H1 (cell line): ENCODE measurements at regions not wholly inside any gene's neighbourhood (a gene's known extent, or its start where the extent isn't known, plus 50 kb on each side); places are given as distances from the start of the nearest gene placed in this dataset.
A peak's percentile ranks its signal among the peaks of the same experiment; 100 is the strongest.

Source experiments
- CTCF ChIA-PET: fragments of 300-600 bp; sonication (Branson Sonifier 250); formaldehyde crosslinking; loops from one replicate; lab custom pipeline; 2021; ENCODE audit not compliant: partially characterized antibody; lab: Charles Lee
- POLR2A ChIA-PET: fragments of 300-600 bp; sonication (Branson Sonifier 250); formaldehyde crosslinking; loops from one replicate; lab custom pipeline; 2021; ENCODE audit warnings: inconsistent platforms; ENCODE audit not compliant: partially characterized antibody; lab: Charles Lee
- DNase-seq, 2 experiments: peaks; one replicate each; pipeline versions ENCODE4 v3.0.0 to v3.0.0-alpha.2; 2010 to 2022; ENCODE audit warnings: low spot score in 2 of 2, low read depth in 1 of 2, mixed read lengths in 1 of 2
- FAIRE-seq: peaks from 2 replicates; lab custom pipeline; 2011; peaks lifted over from hg19 to GRCh38; lab: Jason Lieb, UNC
- H2AFZ ChIP-seq: 2 replicates; pipeline ENCODE4 v1.8.1; 2012; ENCODE audit warnings: low read length, inconsistent platforms
- H2AK5ac ChIP-seq: 2 replicates; pipeline ENCODE4 v1.6.1; 2013; ENCODE audit warnings: low read depth, low read length
- H2BK120ac ChIP-seq: replicated peaks from 2 replicates; pipeline ENCODE3; 2013; ENCODE audit warnings: low read depth, low read length, inconsistent platforms
- H2BK12ac ChIP-seq: 2 replicates; pipeline ENCODE4 v1.6.1; 2013; ENCODE audit warnings: low read depth, low read length
- H2BK15ac ChIP-seq: 2 replicates; pipeline ENCODE4 v1.6.1; 2013; ENCODE audit warnings: low read length
- H2BK20ac ChIP-seq: 2 replicates; pipeline ENCODE4 v1.6.1; 2013; ENCODE audit warnings: low read length
- H2BK5ac ChIP-seq: 2 replicates; pipeline ENCODE4 v1.6.1; 2013; ENCODE audit warnings: low read depth, low read length
- H3K14ac ChIP-seq: 2 replicates; pipeline ENCODE4 v1.6.1; 2013; ENCODE audit warnings: inconsistent platforms; ENCODE audit not compliant: insufficient read length
- H3K18ac ChIP-seq: 2 replicates; pipeline ENCODE4 v1.6.1; 2013; ENCODE audit warnings: low read length; ENCODE audit errors: extremely low read depth
- H3K23ac ChIP-seq: 2 replicates; pipeline ENCODE4 v1.6.1; 2013; ENCODE audit warnings: inconsistent platforms; ENCODE audit not compliant: insufficient read length
- H3K23me2 ChIP-seq: 2 replicates; pipeline ENCODE4 v1.6.1; 2013; ENCODE audit warnings: low read depth, low read length
- H3K27ac ChIP-seq: 2 replicates; pipeline ENCODE4 v1.6.1; 2011; ENCODE audit warnings: low read depth, low read length, inconsistent platforms
- H3K27me3 ChIP-seq, 4 experiments: replicated peaks in 1 of 4; 1 replicate in 1 of 4; 2 replicates in 3 of 4; pipeline versions ENCODE4 v1.6.1 to v1.8.1; 2011 to 2013; ENCODE audit warnings: low read length in 3 of 4, mild to moderate bottlenecking in 3 of 4, inconsistent platforms in 2 of 4, mixed read lengths in 2 of 4, moderate library complexity in 1 of 4; ENCODE audit not compliant: control insufficient read depth in 3 of 4, insufficient read depth in 3 of 4; ENCODE audit errors: extremely low read depth in 1 of 4
- H3K36me3 ChIP-seq, 4 experiments: 2 replicates each; pipeline versions ENCODE4 v1.6.1 to v1.8.1; 2011 to 2013; ENCODE audit warnings: mild to moderate bottlenecking in 4 of 4, low read length in 3 of 4, moderate library complexity in 2 of 4, control low read depth in 1 of 4, inconsistent platforms in 1 of 4; ENCODE audit not compliant: insufficient read depth in 4 of 4, control insufficient read depth in 2 of 4
- H3K4ac ChIP-seq: replicated peaks from 2 replicates; pipeline ENCODE3; 2013; ENCODE audit warnings: low read length, low read depth, mixed read lengths, inconsistent platforms; ENCODE audit not compliant: insufficient read length
- H3K4me1 ChIP-seq, 4 experiments: replicated peaks in 1 of 4; 1 replicate in 1 of 4; 2 replicates in 3 of 4; pipeline versions ENCODE4 v1.6.1 to v1.8.1; 2011 to 2013; ENCODE audit warnings: low read length in 3 of 4, inconsistent platforms in 2 of 4, mixed read lengths in 1 of 4; ENCODE audit not compliant: insufficient read depth in 4 of 4, control insufficient read depth in 3 of 4
- H3K4me2 ChIP-seq, 2 experiments: 2 replicates each; pipeline versions ENCODE4 v1.6.1 to v1.8.1; 2011 to 2013; ENCODE audit warnings: low read depth in 2 of 2, low read length in 2 of 2, control low read depth in 1 of 2, inconsistent platforms in 1 of 2, mild to moderate bottlenecking in 1 of 2; ENCODE audit not compliant: insufficient read depth in 1 of 2
- H3K4me3 ChIP-seq, 4 experiments: fragments of 200-600, 300-600 bp in 1 of 4; sonication (generic), shearing (Covaris generic), sonication (Bioruptor Twin) in 1 of 4; 2 replicates each; pipeline versions ENCODE4 v1.5.1 to v1.8.1; 2011 to 2016; ENCODE audit warnings: low read length in 4 of 4, low read depth in 3 of 4, control low read depth in 2 of 4, inconsistent platforms in 2 of 4, mild to moderate bottlenecking in 2 of 4, mixed read lengths in 1 of 4, moderate library complexity in 1 of 4; ENCODE audit not compliant: insufficient read depth in 2 of 4; ENCODE audit errors: extremely low read depth in 1 of 4
- H3K56ac ChIP-seq: replicated peaks from 2 replicates; pipeline ENCODE3; 2013; ENCODE audit warnings: low read depth, mild to moderate bottlenecking, mixed read lengths, low read length, inconsistent platforms; ENCODE audit not compliant: insufficient read length
- H3K79me1 ChIP-seq: 2 replicates; pipeline ENCODE4 v1.6.1; 2013; ENCODE audit warnings: low read depth, low read length, control low read depth
- H3K79me2 ChIP-seq, 2 experiments: 2 replicates each; pipeline versions ENCODE4 v1.6.1 to v1.8.1; 2012 to 2013; ENCODE audit warnings: low read length in 2 of 2, mild to moderate bottlenecking in 2 of 2, inconsistent platforms in 1 of 2; ENCODE audit not compliant: insufficient read depth in 2 of 2, control insufficient read depth in 1 of 2
- H3K9ac ChIP-seq, 4 experiments: replicated peaks in 1 of 4; 1 replicate in 1 of 4; 2 replicates in 3 of 4; pipeline versions ENCODE4 v1.6.1 to v1.8.1; 2011 to 2013; ENCODE audit warnings: low read depth in 3 of 4, low read length in 3 of 4, control low read depth in 2 of 4, mild to moderate bottlenecking in 2 of 4, moderate library complexity in 2 of 4, inconsistent platforms in 1 of 4; ENCODE audit errors: extremely low read depth in 1 of 4
- H3K9me3 ChIP-seq, 2 experiments: 2 replicates each; pipeline versions ENCODE4 v1.6.1 to v1.8.1; 2012 to 2013; ENCODE audit warnings: mild to moderate bottlenecking in 2 of 2, moderate library complexity in 2 of 2, control low read depth in 1 of 2, inconsistent platforms in 1 of 2, low read depth in 1 of 2, low read length in 1 of 2, mixed read lengths in 1 of 2; ENCODE audit not compliant: insufficient read depth in 2 of 2
- H4K20me1 ChIP-seq, 2 experiments: replicated peaks in 1 of 2; 2 replicates each; pipeline versions ENCODE3 to v1.8.1; 2011 to 2013; ENCODE audit warnings: inconsistent platforms in 2 of 2, low read length in 2 of 2, mild to moderate bottlenecking in 1 of 2; ENCODE audit not compliant: insufficient read depth in 2 of 2, control insufficient read depth in 1 of 2
- H4K5ac ChIP-seq: 2 replicates; pipeline ENCODE4 v1.6.1; 2013; ENCODE audit warnings: low read length, low read depth, mixed read lengths, inconsistent platforms; ENCODE audit not compliant: insufficient read length
- H4K8ac ChIP-seq: 2 replicates; pipeline ENCODE4 v1.8.0; 2013; ENCODE audit warnings: mild to moderate bottlenecking, moderate library complexity, low read length, inconsistent platforms; ENCODE audit not compliant: insufficient read depth; ENCODE audit errors: extremely low read depth
- H4K91ac ChIP-seq: replicated peaks from 2 replicates; pipeline ENCODE3; 2013; ENCODE audit warnings: low read length, mixed read lengths, inconsistent platforms; ENCODE audit not compliant: insufficient read length
- E2F6 ChIP-seq: IDR thresholded peaks from 2 replicates; pipeline ENCODE4 v1.6.1; 2012; ENCODE audit warnings: inconsistent platforms
- EP300 ChIP-seq, 2 experiments: IDR thresholded peaks; 1 replicate in 1 of 2; 2 replicates in 1 of 2; pipeline ENCODE4 v1.6.1; 2011 to 2012; ENCODE audit warnings: low read depth in 2 of 2, low read length in 2 of 2, mild to moderate bottlenecking in 2 of 2, borderline replicate concordance in 1 of 2, inconsistent platforms in 1 of 2, moderate library complexity in 1 of 2
- FOSL1 ChIP-seq: IDR thresholded peaks from 2 replicates; pipeline ENCODE4 v1.6.1; 2011; ENCODE audit warnings: mild to moderate bottlenecking, low read depth, low read length, moderate library complexity; ENCODE audit not compliant: insufficient read depth
- GABPA ChIP-seq: IDR thresholded peaks from 2 replicates; pipeline ENCODE4 v1.6.1; 2011; ENCODE audit warnings: mild to moderate bottlenecking, low read length, moderate library complexity, borderline replicate concordance; ENCODE audit not compliant: insufficient read depth
- JUND ChIP-seq: IDR thresholded peaks from 2 replicates; pipeline ENCODE4 v1.6.1; 2011; ENCODE audit warnings: mild to moderate bottlenecking, improper control_type of control experiment, low read length
- KDM5A ChIP-seq: fragments of 200-600 bp; IDR thresholded peaks from 2 replicates; pipeline ENCODE4 v1.7.1; 2012; ENCODE audit warnings: mild to moderate bottlenecking, low read length, inconsistent platforms, mixed read lengths
- MAFK ChIP-seq: IDR thresholded peaks from 2 replicates; pipeline ENCODE4 v1.6.1; 2012; ENCODE audit warnings: low read depth, mild to moderate bottlenecking, improper control_type of control experiment, low read length
- MAX ChIP-seq: IDR thresholded peaks from 2 replicates; pipeline ENCODE4 v1.6.1; 2012; ENCODE audit warnings: inconsistent platforms
- POLR2AphosphoS5 ChIP-seq: IDR thresholded peaks from 2 replicates; pipeline ENCODE4 v1.6.1; 2011; ENCODE audit warnings: low read depth, low read length
- POU5F1 ChIP-seq: IDR thresholded peaks from 2 replicates; pipeline ENCODE4 v1.6.1; 2011; ENCODE audit warnings: low read depth, mild to moderate bottlenecking, low read length, moderate library complexity
- RAD21 ChIP-seq, 2 experiments: IDR thresholded peaks in 1 of 2; conservative IDR thresholded peaks in 1 of 2; 2 replicates each; pipeline ENCODE4 v1.6.1; 2011; ENCODE audit warnings: low read depth in 2 of 2, low read length in 2 of 2, improper control_type of control experiment in 1 of 2, inconsistent platforms in 1 of 2, mild to moderate bottlenecking in 1 of 2, moderate library complexity in 1 of 2
- RBBP5 ChIP-seq: IDR thresholded peaks from 2 replicates; pipeline ENCODE4 v1.7.1; 2012; ENCODE audit warnings: low read depth, mild to moderate bottlenecking, inconsistent platforms, low read length, moderate library complexity, borderline replicate concordance
- SIX5 ChIP-seq: IDR thresholded peaks from 2 replicates; pipeline ENCODE4 v1.6.1; 2011; ENCODE audit warnings: mild to moderate bottlenecking, low read depth, low read length
- WGBS, 2 experiments: shearing (Covaris generic) in 1 of 2; methylation state at CpG; one replicate each; pipeline versions ENCODE4 v1.1.6 to v1.1.7; 2013 to 2015; ENCODE audit warnings: low lambda C conversion rate in 2 of 2, mixed read lengths in 2 of 2, inconsistent platforms in 1 of 2, low coverage in 1 of 2, missing lambda C conversion rate in 1 of 2; ENCODE audit not compliant: insufficient replicate concordance in 2 of 2, insufficient coverage in 1 of 2, insufficient read length in 1 of 2; ENCODE audit errors: extremely low coverage in 1 of 2, missing lambda C conversion rate in 1 of 2; 5-methylcytosine and 5-hydroxymethylcytosine counted together

- TF ChIP-seq POU5F1 (no peak), MAFK (no peak), POLR2AphosphoS5 (no peak), SIX5 (no peak), MAX (no peak), RBBP5 (no peak), KDM5A (no peak), GABPA (no peak), FOSL1 (no peak), RAD21 (IDR thresholded peaks at IDR 0.05 in 1 of 2, conservative IDR thresholded peaks at IDR 0.05 in 1 of 2; ENCODE audit: low read depth in 2 of 2, low read length in 2 of 2) (no peak), EP300 (IDR thresholded peaks at IDR 0.05; ENCODE audit: borderline replicate concordance in 1 of 2, low read depth in 2 of 2, low read length in 2 of 2) (no peak), JUND (no peak), E2F6 (no peak)
- Histone ChIP-seq H3K56ac (no peak overlapping the region), H3K23me2 (no peaks in the 10 kb centered on the region), H4K91ac (no peak overlapping the region), H2BK120ac (peak overlapping the region; percentile 18), H3K9ac (no peak overlapping the region), H3K4me3 (no peak overlapping the region), H3K4me2 (peak overlapping the region; percentile 33 to 71; a peak in 1 of 4 replicates), H3K27me3 (no peaks in the 10 kb centered on the region), H3K79me2 (no peaks in the 10 kb centered on the region), H2BK12ac (peak overlapping the region; percentile 77), H2AFZ (no peak overlapping the region), H4K8ac (no peak overlapping the region), H3K9me3 (no peaks in the 10 kb centered on the region), H2BK5ac (no peak overlapping the region; the same call in 1 of the 2 replicates), H3K4ac (no peak overlapping the region), H2BK20ac (no peak overlapping the region), H3K23ac (no peak overlapping the region), H3K27ac (no peak overlapping the region), H4K20me1 (no peaks in the 10 kb centered on the region), H2BK15ac (no peak overlapping the region), H2AK5ac (no peak overlapping the region; the same call in 1 of the 2 replicates), H3K36me3 (no peaks in the 10 kb centered on the region), H3K14ac (no peak overlapping the region), H3K4me1 (peaks cover 2 to 17% (median 8%) of the 10 kb centered on the region in 4 experiments; a peak in 5 of 7 replicates), H3K79me1 (no peaks in the 10 kb centered on the region), H3K18ac (no peak overlapping the region), H4K5ac (no peak overlapping the region)
- no peak for DNase-seq
- ChIA-PET POLR2A (no interaction called here), CTCF (interaction anchor here (1.2 kb wide), 1 partner anchor 22 kb away, joined by 3 read pairs; no protein-coding TSS in a partner anchor)
- WGBS, 2 experiments = 81% methylated on average over 4 of the region's 4 CpGs; no CpG with 5 or more reads in 1 of the 2 experiments
- FAIRE-seq = no peak
These were observed 450.7 kb downstream of the TNS1 start for GRCh38 chr2:217552081-217552480.
